Progenitor cell of endocrine pancreas (in vitro differentiated cells): ENCODE measurements at regions not wholly inside any gene's neighbourhood (a gene's known extent, or its start where the extent isn't known, plus 50 kb on each side); places are given as distances from the start of the nearest gene placed in this dataset.
A peak's percentile ranks its signal among the peaks of the same experiment; 100 is the strongest.

ENCODE experiments used
- DNase-seq: peaks from one replicate; pipeline ENCODE4 v3.0.0; 2021; ENCODE audit warnings: low spot score; ENCODE audit not compliant: unreplicated experiment
- H3K27ac Mint-ChIP-seq: 2 replicates; pipeline ENCODE4 v1.8.0; 2021; ENCODE audit warnings: mild to moderate bottlenecking, moderate library complexity, mixed read lengths
- H3K27me3 Mint-ChIP-seq: 2 replicates; pipeline ENCODE4 v1.8.0; 2021; ENCODE audit warnings: mixed read lengths
- H3K36me3 Mint-ChIP-seq: 2 replicates; pipeline ENCODE4 v1.8.0; 2022; ENCODE audit warnings: mixed read lengths; ENCODE audit not compliant: insufficient read depth
- H3K4me1 Mint-ChIP-seq: 2 replicates; pipeline ENCODE4 v1.8.0; 2021; ENCODE audit warnings: low read depth, mixed read lengths
- H3K4me3 Mint-ChIP-seq: 2 replicates; pipeline ENCODE4 v1.8.0; 2021; ENCODE audit warnings: low read depth, mild to moderate bottlenecking, moderate library complexity, mixed read lengths
- H3K9me3 Mint-ChIP-seq: 2 replicates; pipeline ENCODE4 v1.8.0; 2021; ENCODE audit warnings: low read depth, mixed read lengths
- TF ChIP-seq, protein P1 (sequence below): fragments of 200-600 bp; sonication (generic); IDR thresholded peaks from one replicate; pipeline ENCODE4 v1.5.0; 2021; ENCODE audit warnings: antibody characterized with exemption, mild to moderate bottlenecking; ENCODE audit not compliant: unreplicated experiment

GRCh38 chr17:79239205-79239604 lies 164.6 kb downstream of the ENGASE start:
- Mint-ChIP-seq H3K27me3 (peaks cover 13% of the 10 kb centered on the region), H3K9me3 (no peaks in the 10 kb centered on the region), H3K36me3 (no peaks in the 10 kb centered on the region), H3K27ac (peak overlapping the region; percentile 85), H3K4me3 (no peak overlapping the region), H3K4me1 (peaks cover 1% of the 10 kb centered on the region)
- TF ChIP-seq, protein P1, sequence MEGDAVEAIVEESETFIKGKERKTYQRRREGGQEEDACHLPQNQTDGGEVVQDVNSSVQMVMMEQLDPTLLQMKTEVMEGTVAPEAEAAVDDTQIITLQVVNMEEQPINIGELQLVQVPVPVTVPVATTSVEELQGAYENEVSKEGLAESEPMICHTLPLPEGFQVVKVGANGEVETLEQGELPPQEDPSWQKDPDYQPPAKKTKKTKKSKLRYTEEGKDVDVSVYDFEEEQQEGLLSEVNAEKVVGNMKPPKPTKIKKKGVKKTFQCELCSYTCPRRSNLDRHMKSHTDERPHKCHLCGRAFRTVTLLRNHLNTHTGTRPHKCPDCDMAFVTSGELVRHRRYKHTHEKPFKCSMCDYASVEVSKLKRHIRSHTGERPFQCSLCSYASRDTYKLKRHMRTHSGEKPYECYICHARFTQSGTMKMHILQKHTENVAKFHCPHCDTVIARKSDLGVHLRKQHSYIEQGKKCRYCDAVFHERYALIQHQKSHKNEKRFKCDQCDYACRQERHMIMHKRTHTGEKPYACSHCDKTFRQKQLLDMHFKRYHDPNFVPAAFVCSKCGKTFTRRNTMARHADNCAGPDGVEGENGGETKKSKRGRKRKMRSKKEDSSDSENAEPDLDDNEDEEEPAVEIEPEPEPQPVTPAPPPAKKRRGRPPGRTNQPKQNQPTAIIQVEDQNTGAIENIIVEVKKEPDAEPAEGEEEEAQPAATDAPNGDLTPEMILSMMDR = no peak
- DNase-seq = no peak

- Mint-ChIP-seq H3K9me3 (no peaks in the 10 kb centered on the region), H3K27me3 (peaks cover 11% of the 10 kb centered on the region), H3K4me1 (peaks cover 1% of the 10 kb centered on the region), H3K27ac (no peak overlapping the region), H3K4me3 (no peak overlapping the region), H3K36me3 (no peaks in the 10 kb centered on the region)
- DNase-seq = no peak
- TF ChIP-seq, protein P1 = no peak
Observed at GRCh38 chr17:79237448-79238053, 162.9 kb downstream of the ENGASE start.

GRCh38 chr17:79235808-79236207 lies 161.2 kb downstream of the ENGASE start:
- peaks cover 1% of the 10 kb centered on the region for H3K4me1 Mint-ChIP-seq
- no peak for DNase-seq
- H3K27me3 Mint-ChIP-seq = peaks cover 9% of the 10 kb centered on the region
- TF ChIP-seq, protein P1 = no peak
- H3K27ac Mint-ChIP-seq = no peak overlapping the region
- H3K36me3 Mint-ChIP-seq = no peaks in the 10 kb centered on the region
- H3K9me3 Mint-ChIP-seq = no peaks in the 10 kb centered on the region
- no peak overlapping the region for H3K4me3 Mint-ChIP-seq

DNA sequence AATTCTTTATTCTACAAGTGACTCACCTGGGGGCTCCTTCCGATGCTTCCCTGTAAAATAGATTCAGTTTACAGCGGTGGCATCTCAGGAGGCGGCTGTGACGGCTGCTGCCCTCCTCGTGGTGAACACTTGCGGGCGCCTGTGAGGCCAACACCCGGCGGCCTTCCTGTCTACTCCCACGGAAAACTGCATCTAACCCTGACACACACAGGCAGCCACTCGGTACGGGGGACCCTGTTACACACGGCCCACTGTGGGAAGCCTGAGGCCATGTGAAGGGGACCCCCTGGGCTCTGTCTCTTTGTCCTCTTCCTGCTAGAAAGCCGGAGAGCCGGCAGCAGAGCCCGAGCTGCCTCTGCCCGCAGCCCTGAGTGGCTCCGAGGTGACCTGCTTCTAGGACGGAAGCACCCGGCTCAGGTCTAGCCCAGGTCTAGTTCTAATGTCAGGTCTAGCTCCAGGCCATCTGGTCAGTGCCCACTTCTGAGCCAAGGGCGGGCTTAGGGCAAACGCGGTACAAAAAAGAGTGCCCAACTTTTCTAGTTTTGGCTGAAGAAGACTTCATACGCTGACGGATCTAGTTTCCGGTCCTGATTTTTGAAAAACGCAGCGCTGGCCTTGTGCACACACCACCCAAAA lies 159.4 kb downstream of the ENGASE start:
- H3K4me3 Mint-ChIP-seq = no peak overlapping the region
- H3K9me3 Mint-ChIP-seq = no peaks in the 10 kb centered on the region
- no peak for DNase-seq
- peaks cover under 1% of the 10 kb centered on the region for H3K4me1 Mint-ChIP-seq
- no peak overlapping the region for H3K27ac Mint-ChIP-seq
- no peaks in the 10 kb centered on the region for H3K36me3 Mint-ChIP-seq
- TF ChIP-seq, protein P1 = no peak
- peaks cover 6% of the 10 kb centered on the region for H3K27me3 Mint-ChIP-seq

GRCh38 chr17:79232957-79233356 lies 158.3 kb downstream of the ENGASE start:
- Mint-ChIP-seq H3K36me3 (no peaks in the 10 kb centered on the region), H3K4me1 (no peaks in the 10 kb centered on the region), H3K9me3 (no peaks in the 10 kb centered on the region), H3K27me3 (peaks cover 10% of the 10 kb centered on the region), H3K4me3 (no peak overlapping the region), H3K27ac (no peak overlapping the region)
- DNase-seq = no peak
- TF ChIP-seq, protein P1 = no peak
